Right renal cortex interstitium (tissue), 3 donors: ENCODE measurements at regions not wholly inside any gene's neighbourhood (a gene's known extent, or its start where the extent isn't known, plus 50 kb on each side); places are given as distances from the start of the nearest gene placed in this dataset.
"Not testable (repeated sequence)": the region's sequence is repeated elsewhere in the genome, so short reads cannot be mapped to it uniquely, and the experiment has no call there.

Experiments
- DNase-seq, 3 donors: peaks; one replicate each; pipeline ENCODE4 v3.0.0-alpha.2; 2013; ENCODE audit warnings: low read depth in 3 of 3, low spot score in 2 of 3

GRCh38 chr2:58480141-58480540 lies 239.0 kb upstream of the FANCL start:
- no peak for DNase-seq

GRCh38 chr2:58479535-58480140 lies 238.5 kb upstream of the FANCL start:
- DNase-seq, result no peak

- no peak for DNase-seq
These were observed 235.4 kb upstream of the FANCL start for GRCh38 chr2:58476556-58476955.

GRCh38 chr2:58475756-58476155 lies 234.6 kb upstream of the FANCL start:
- DNase-seq, result no peak

GRCh38 chr2:58473165-58473564 lies 232.0 kb upstream of the FANCL start:
- DNase-seq, result no peak

- no peak for DNase-seq
These were observed 225.7 kb upstream of the FANCL start for GRCh38 chr2:58466804-58467203.

- DNase-seq, result not testable (repeated sequence)
These were observed 224.9 kb upstream of the FANCL start for GRCh38 chr2:58466021-58466420.

- no peak for DNase-seq
These were observed 219.5 kb upstream of the FANCL start for GRCh38 chr2:58460670-58461069.

- DNase-seq, result no peak
These were observed 208.3 kb upstream of the FANCL start for GRCh38 chr2:58449286-58450010.

GRCh38 chr2:58448845-58449244 lies 207.7 kb upstream of the FANCL start:
- no peak for DNase-seq

GRCh38 chr2:58448065-58448507 lies 207.0 kb upstream of the FANCL start:
- peak in 2 of 3 donors; percentile 31 to 39 for DNase-seq

- DNase-seq, result no peak
These were observed 206.5 kb upstream of the FANCL start for GRCh38 chr2:58447586-58447985.

- DNase-seq, result no peak
These were observed 200.5 kb upstream of the FANCL start for GRCh38 chr2:58441643-58442042.

GRCh38 chr2:58436872-58437271 lies 195.7 kb upstream of the FANCL start:
- DNase-seq, result no peak

GRCh38 chr2:58435246-58435645 lies 194.1 kb upstream of the FANCL start:
- DNase-seq, result no peak

- no peak for DNase-seq
These were observed 193.6 kb upstream of the FANCL start for GRCh38 chr2:58434692-58435091.

GRCh38 chr2:58432491-58433170 lies 191.5 kb upstream of the FANCL start:
- DNase-seq, result no peak

- DNase-seq, result peak in 2 of 3 donors; percentile 18 to 25
These were observed 188.1 kb upstream of the FANCL start for GRCh38 chr2:58429014-58429875.

GRCh38 chr2:58428096-58429013 lies 187.2 kb upstream of the FANCL start:
- DNase-seq, result peak in 2 of 3 donors; percentile 16 to 25

GRCh38 chr2:58427572-58428095 lies 186.5 kb upstream of the FANCL start:
- peak in 2 of 3 donors; percentile 45 to 48 for DNase-seq
